IPS-15b (cell line): ENCODE measurements at regions not wholly inside any gene's neighbourhood (a gene's known extent, or its start where the extent isn't known, plus 50 kb on each side); places are given as distances from the start of the nearest gene placed in this dataset.

Source experiments
- H3K27me3 ChIP-seq: one replicate; pipeline ENCODE4 v1.6.1; 2013; ENCODE audit warnings: low read length; ENCODE audit not compliant: control insufficient read depth, insufficient read depth
- H3K36me3 ChIP-seq: one replicate; pipeline ENCODE4 v1.6.1; 2013; ENCODE audit warnings: low read length; ENCODE audit not compliant: control insufficient read depth, insufficient read depth
- H3K4me1 ChIP-seq: one replicate; pipeline ENCODE4 v1.6.1; 2013; ENCODE audit warnings: mild to moderate bottlenecking, low read length; ENCODE audit not compliant: control insufficient read depth, insufficient read depth
- H3K4me3 ChIP-seq: one replicate; pipeline ENCODE4 v1.5.1; 2013; ENCODE audit warnings: low read depth, low read length
- H3K9ac ChIP-seq: one replicate; pipeline ENCODE4 v1.6.1; 2013; ENCODE audit warnings: low read depth, mild to moderate bottlenecking, low read length
- H3K9me3 ChIP-seq: one replicate; pipeline ENCODE4 v1.6.1; 2013; ENCODE audit warnings: mild to moderate bottlenecking, low read length; ENCODE audit not compliant: control insufficient read depth, insufficient read depth

- H3K4me3 ChIP-seq, result no peak overlapping the region
- no peak overlapping the region for H3K9ac ChIP-seq
Measured at GRCh38 chr2:35929551-35929950, 426.0 kb upstream of the CRIM1 start.

GRCh38 chr2:35920061-35920460, 435.5 kb upstream of the CRIM1 start:
- Histone ChIP-seq H3K9me3 (no peaks in the 10 kb centered on the region), H3K36me3 (no peaks in the 10 kb centered on the region), H3K27me3 (no peaks in the 10 kb centered on the region), H3K9ac (no peak overlapping the region), H3K4me3 (no peak overlapping the region), H3K4me1 (no peaks in the 10 kb centered on the region)

More at GRCh38 chr2:35929551-35929950, 426.0 kb upstream of the CRIM1 start:
- Histone ChIP-seq H3K9me3 (no peaks in the 10 kb centered on the region), H3K27me3 (no peaks in the 10 kb centered on the region), H3K4me1 (no peaks in the 10 kb centered on the region), H3K36me3 (no peaks in the 10 kb centered on the region)

GRCh38 chr2:35915261-35915660, 440.3 kb upstream of the CRIM1 start:
- H3K9me3 ChIP-seq, result no peaks in the 10 kb centered on the region
- no peaks in the 10 kb centered on the region for H3K27me3 ChIP-seq

GRCh38 chr2:35891936-35892335, 463.6 kb upstream of the CRIM1 start:
- Histone ChIP-seq H3K9ac (no peak overlapping the region), H3K9me3 (no peaks in the 10 kb centered on the region), H3K36me3 (no peaks in the 10 kb centered on the region), H3K27me3 (no peaks in the 10 kb centered on the region), H3K4me1 (no peaks in the 10 kb centered on the region), H3K4me3 (no peak overlapping the region)

More at GRCh38 chr2:35915261-35915660, 440.3 kb upstream of the CRIM1 start:
- H3K9ac ChIP-seq, result no peak overlapping the region
- H3K36me3 ChIP-seq, result no peaks in the 10 kb centered on the region
- no peaks in the 10 kb centered on the region for H3K4me1 ChIP-seq
- H3K4me3 ChIP-seq, result no peak overlapping the region

GRCh38 chr2:35891528-35891927, 464.1 kb upstream of the CRIM1 start:
- Histone ChIP-seq H3K9ac (no peak overlapping the region), H3K36me3 (no peaks in the 10 kb centered on the region), H3K4me1 (no peaks in the 10 kb centered on the region), H3K4me3 (no peak overlapping the region), H3K27me3 (no peaks in the 10 kb centered on the region), H3K9me3 (no peaks in the 10 kb centered on the region)

GRCh38 chr2:35887146-35887545, 468.4 kb upstream of the CRIM1 start:
- H3K4me3 ChIP-seq, result no peak overlapping the region
- H3K27me3 ChIP-seq, result no peaks in the 10 kb centered on the region
- H3K9ac ChIP-seq, result no peak overlapping the region
- no peaks in the 10 kb centered on the region for H3K9me3 ChIP-seq
- no peaks in the 10 kb centered on the region for H3K4me1 ChIP-seq
- H3K36me3 ChIP-seq, result no peaks in the 10 kb centered on the region

- no peak overlapping the region for H3K9ac ChIP-seq
- H3K4me3 ChIP-seq, result no peak overlapping the region
- H3K4me1 ChIP-seq, result no peaks in the 10 kb centered on the region
- H3K9me3 ChIP-seq, result no peaks in the 10 kb centered on the region
- H3K36me3 ChIP-seq, result no peaks in the 10 kb centered on the region
- H3K27me3 ChIP-seq, result no peaks in the 10 kb centered on the region
Measured at GRCh38 chr2:35873921-35874320, 481.7 kb upstream of the CRIM1 start.

- no peaks in the 10 kb centered on the region for H3K4me1 ChIP-seq
Measured at GRCh38 chr2:35871672-35872071, 483.9 kb upstream of the CRIM1 start.

GRCh38 chr2:35870713-35871112, 484.9 kb upstream of the CRIM1 start:
- no peak overlapping the region for H3K4me3 ChIP-seq
- H3K27me3 ChIP-seq, result no peaks in the 10 kb centered on the region

More at GRCh38 chr2:35871672-35872071, 483.9 kb upstream of the CRIM1 start:
- no peak overlapping the region for H3K9ac ChIP-seq
- H3K36me3 ChIP-seq, result no peaks in the 10 kb centered on the region
- H3K27me3 ChIP-seq, result no peaks in the 10 kb centered on the region
- H3K4me3 ChIP-seq, result no peak overlapping the region
- no peaks in the 10 kb centered on the region for H3K9me3 ChIP-seq

GRCh38 chr2:35864141-35864540, 491.4 kb upstream of the CRIM1 start:
- Histone ChIP-seq H3K36me3 (no peaks in the 10 kb centered on the region), H3K4me3 (no peak overlapping the region), H3K27me3 (no peaks in the 10 kb centered on the region), H3K4me1 (no peaks in the 10 kb centered on the region), H3K9ac (no peak overlapping the region), H3K9me3 (no peaks in the 10 kb centered on the region)

More at GRCh38 chr2:35870713-35871112, 484.9 kb upstream of the CRIM1 start:
- H3K36me3 ChIP-seq, result no peaks in the 10 kb centered on the region
- H3K9ac ChIP-seq, result no peak overlapping the region
- H3K4me1 ChIP-seq, result no peaks in the 10 kb centered on the region
- no peaks in the 10 kb centered on the region for H3K9me3 ChIP-seq

GRCh38 chr2:35858216-35858615, 497.4 kb upstream of the CRIM1 start:
- H3K9ac ChIP-seq, result no peak overlapping the region
- no peak overlapping the region for H3K4me3 ChIP-seq
- H3K27me3 ChIP-seq, result no peaks in the 10 kb centered on the region
- no peaks in the 10 kb centered on the region for H3K9me3 ChIP-seq
- H3K4me1 ChIP-seq, result no peaks in the 10 kb centered on the region
- H3K36me3 ChIP-seq, result no peaks in the 10 kb centered on the region

- Histone ChIP-seq H3K27me3 (no peaks in the 10 kb centered on the region), H3K9ac (no peak overlapping the region), H3K36me3 (no peaks in the 10 kb centered on the region), H3K4me1 (no peaks in the 10 kb centered on the region), H3K4me3 (no peak overlapping the region), H3K9me3 (no peaks in the 10 kb centered on the region)
Measured at GRCh38 chr2:35857498-35857897, 498.1 kb upstream of the CRIM1 start.
